Neural progenitor cell (in vitro differentiated cells): ENCODE measurements at regions not wholly inside any gene's neighbourhood (a gene's known extent, or its start where the extent isn't known, plus 50 kb on each side); places are given as distances from the start of the nearest gene placed in this dataset.

Experiments
- DNase-seq: peaks from one replicate; pipeline ENCODE4 v3.0.0-alpha.2; 2016; ENCODE audit warnings: low spot score
- H2AFZ ChIP-seq: fragments of 200-600 bp; sonication (generic); replicated peaks from 2 replicates; pipeline ENCODE4 v1.6.1; 2016; ENCODE audit warnings: antibody characterized with exemption
- H3F3A ChIP-seq: fragments of 200-600 bp; sonication (generic); 2 replicates; pipeline ENCODE4 v1.6.1; 2016; ENCODE audit warnings: antibody characterized with exemption, low read depth
- H3K27ac ChIP-seq: fragments of 200-600 bp; sonication (generic); 2 replicates; pipeline ENCODE4 v1.5.1; 2016; ENCODE audit warnings: mild to moderate bottlenecking
- H3K27me3 ChIP-seq: fragments of 200-600 bp; sonication (generic); 2 replicates; pipeline ENCODE4 v1.6.1; 2016; ENCODE audit warnings: mild to moderate bottlenecking, moderate library complexity
- H3K36me3 ChIP-seq: fragments of 200-600 bp; sonication (generic); 2 replicates; pipeline ENCODE4 v1.5.1; 2016
- H3K4me1 ChIP-seq: fragments of 200-600 bp; sonication (generic); 2 replicates; pipeline ENCODE4 v1.6.1; 2016; ENCODE audit warnings: mixed run types
- H3K4me2 ChIP-seq: fragments of 200-600 bp; sonication (generic); 2 replicates; pipeline ENCODE4 v1.6.1; 2016
- H3K4me3 ChIP-seq: fragments of 200-600 bp; sonication (generic); 2 replicates; pipeline ENCODE4 v1.5.1; 2016
- H3K79me2 ChIP-seq: fragments of 200-600 bp; sonication (generic); 2 replicates; pipeline ENCODE4 v1.6.1; 2016; ENCODE audit warnings: low read depth
- H3K9ac ChIP-seq: fragments of 200-600 bp; sonication (generic); 2 replicates; pipeline ENCODE4 v1.6.1; 2016
- H3K9me3 ChIP-seq: fragments of 200-600 bp; sonication (generic); 2 replicates; pipeline ENCODE4 v1.5.1; 2016; ENCODE audit warnings: low read depth
- H4K20me1 ChIP-seq: fragments of 200-600 bp; sonication (generic); 2 replicates; pipeline ENCODE4 v1.6.1; 2016; ENCODE audit warnings: low read depth
- H3K27ac Mint-ChIP-seq: 3 replicates; pipeline ENCODE4 v1.8.0; 2021; ENCODE audit warnings: mixed read lengths
- H3K27me3 Mint-ChIP-seq: 2 replicates; pipeline ENCODE4 v1.8.0; 2022; ENCODE audit warnings: low read depth, mild to moderate bottlenecking, inconsistent platforms, moderate library complexity, mixed read lengths; ENCODE audit not compliant: insufficient read depth
- H3K36me3 Mint-ChIP-seq: 3 replicates; pipeline ENCODE4 v1.8.0; 2021; ENCODE audit warnings: mixed read lengths
- H3K4me1 Mint-ChIP-seq: 3 replicates; pipeline ENCODE4 v1.8.0; 2021; ENCODE audit warnings: mixed read lengths
- H3K4me3 Mint-ChIP-seq: 3 replicates; pipeline ENCODE4 v1.8.0; 2021; ENCODE audit warnings: mild to moderate bottlenecking, moderate library complexity, mixed read lengths
- H3K9me3 Mint-ChIP-seq: 3 replicates; pipeline ENCODE4 v1.8.0; 2020; ENCODE audit warnings: mixed read lengths
- CTCF ChIP-seq: fragments of 200-600 bp; sonication (generic); IDR thresholded peaks from 2 replicates; pipeline ENCODE4 v1.5.1; 2017; ENCODE audit warnings: antibody characterized with exemption, mild to moderate bottlenecking
- EZH2 ChIP-seq: fragments of 200-600 bp; sonication (generic); IDR thresholded peaks from 2 replicates; pipeline ENCODE4 v1.6.1; 2017; ENCODE audit warnings: antibody characterized with exemption, mild to moderate bottlenecking, moderate library complexity
- EZH2phosphoT487 ChIP-seq: fragments of 200-600 bp; sonication (generic); IDR thresholded peaks from 2 replicates; pipeline ENCODE4 v1.6.1; 2017; ENCODE audit warnings: antibody characterized with exemption

DNA sequence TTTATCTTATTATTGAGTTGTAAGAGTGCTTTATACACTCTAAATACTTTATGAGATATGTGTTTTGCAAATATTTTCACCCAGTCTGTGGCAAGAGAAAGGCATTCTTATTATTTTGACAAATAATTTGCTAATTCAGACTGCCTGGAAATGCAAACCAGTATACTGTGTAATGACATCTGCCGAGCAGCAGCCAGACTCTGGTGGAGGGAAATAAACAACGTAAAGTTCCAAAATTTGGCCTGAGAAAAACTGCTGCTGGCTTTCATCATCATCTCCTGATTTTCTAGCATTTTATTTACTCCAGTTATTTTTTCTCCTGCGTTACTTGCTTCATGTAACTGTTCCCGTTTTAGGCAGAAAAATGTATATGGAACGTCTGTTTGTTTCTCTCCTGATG is 161.6 kb downstream of the RNF152 start:
- no peaks in the 10 kb centered on the region for H4K20me1 ChIP-seq
- TF ChIP-seq CTCF (no peak), EZH2 (no peak), EZH2phosphoT487 (no peak)
- peaks cover 4% of the 10 kb centered on the region for H3K9me3 Mint-ChIP-seq
- H3K4me1 ChIP-seq, result peaks cover 11% of the 10 kb centered on the region
- no peaks in the 10 kb centered on the region for H3K27me3 ChIP-seq
- peaks cover 2% of the 10 kb centered on the region for H3F3A ChIP-seq
- no peaks in the 10 kb centered on the region for H3K36me3 ChIP-seq
- no peak overlapping the region for H3K4me3 Mint-ChIP-seq
- H3K4me2 ChIP-seq, result no peak overlapping the region
- H3K4me3 ChIP-seq, result no peak overlapping the region
- no peaks in the 10 kb centered on the region for H3K36me3 Mint-ChIP-seq
- no peak overlapping the region for H3K27ac ChIP-seq
- no peaks in the 10 kb centered on the region for H3K9me3 ChIP-seq
- no peak overlapping the region for H3K27ac Mint-ChIP-seq
- no peak overlapping the region for H3K9ac ChIP-seq
- no peaks in the 10 kb centered on the region for H3K27me3 Mint-ChIP-seq
- H2AFZ ChIP-seq, result no peak overlapping the region
- DNase-seq, result no peak
- H3K79me2 ChIP-seq, result no peaks in the 10 kb centered on the region
- H3K4me1 Mint-ChIP-seq, result peaks cover 40% of the 10 kb centered on the region

DNA sequence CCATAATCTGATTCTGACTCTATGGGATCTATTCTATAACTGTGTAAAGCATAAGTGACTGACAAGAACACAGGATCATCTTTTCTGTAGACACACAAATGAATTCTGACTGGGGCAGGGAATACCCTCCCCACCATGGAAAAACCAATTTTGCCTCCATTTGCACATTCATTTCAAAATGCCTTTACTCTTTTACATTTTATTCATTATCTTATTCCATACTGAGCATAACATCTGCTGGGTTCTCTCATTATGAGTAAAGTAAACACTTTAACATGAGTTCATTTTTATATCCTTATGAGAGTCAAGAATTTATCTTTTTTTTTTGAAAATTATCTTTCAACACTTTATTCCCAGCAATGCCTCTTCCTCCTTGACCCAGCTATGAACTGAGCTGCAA is 163.5 kb downstream of the RNF152 start:
- Histone ChIP-seq H3K9ac (no peak overlapping the region), H3K4me1 (no peaks in the 10 kb centered on the region), H3K27me3 (no peaks in the 10 kb centered on the region), H4K20me1 (no peaks in the 10 kb centered on the region), H3K36me3 (no peaks in the 10 kb centered on the region), H3K4me3 (no peak overlapping the region), H3K79me2 (no peaks in the 10 kb centered on the region), H3K27ac (no peak overlapping the region), H3K9me3 (no peaks in the 10 kb centered on the region), H3F3A (no peaks in the 10 kb centered on the region), H3K4me2 (no peak overlapping the region), H2AFZ (no peak overlapping the region)
- Mint-ChIP-seq H3K4me1 (peaks cover 21% of the 10 kb centered on the region), H3K9me3 (peaks cover 7% of the 10 kb centered on the region), H3K27ac (no peak overlapping the region), H3K4me3 (no peak overlapping the region), H3K27me3 (no peaks in the 10 kb centered on the region), H3K36me3 (no peaks in the 10 kb centered on the region)
- DNase-seq, result no peak
- no peak for TF ChIP-seq EZH2
- no peak for TF ChIP-seq EZH2phosphoT487
- TF ChIP-seq CTCF, result no peak

DNA sequence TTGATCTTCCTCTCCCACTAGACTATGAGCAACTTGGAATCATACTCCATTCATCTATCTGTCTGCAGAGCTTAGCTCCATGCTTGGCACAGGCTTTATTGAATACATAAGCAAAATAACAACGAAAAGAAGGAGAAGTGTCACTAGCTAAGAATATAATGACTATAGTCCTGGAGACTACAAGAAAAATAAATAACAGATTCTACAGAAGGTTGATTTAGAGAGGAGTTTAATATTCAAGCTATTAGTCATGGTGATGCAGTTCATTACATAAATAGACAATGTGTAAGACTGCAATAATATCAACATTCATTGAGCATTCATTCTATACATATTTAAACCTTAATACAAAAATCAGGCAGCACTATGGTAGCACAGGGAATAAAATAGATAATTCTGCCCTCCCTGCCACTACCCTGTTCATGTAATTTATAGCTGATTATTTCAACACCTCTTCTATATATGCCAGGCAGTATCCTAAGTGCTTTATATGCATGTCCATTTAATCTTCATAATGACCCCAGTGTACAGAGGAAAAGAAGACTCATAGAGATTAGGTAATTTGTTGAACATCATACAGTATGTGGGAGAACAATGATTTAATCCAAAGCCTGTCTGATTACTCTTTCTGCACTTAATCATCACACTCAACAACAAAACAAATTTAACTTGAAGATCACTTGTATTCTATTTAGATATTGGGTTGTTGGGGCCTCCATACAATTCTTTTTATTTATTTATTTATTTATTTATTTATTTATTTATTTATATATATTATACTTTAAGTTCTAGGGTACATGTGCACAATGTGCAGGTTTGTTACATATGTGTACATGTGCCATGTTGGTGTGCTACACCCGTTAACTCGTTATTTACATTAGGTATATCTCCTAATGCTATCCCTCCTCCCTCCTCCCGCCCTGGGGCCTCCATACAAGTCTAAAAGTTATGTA is 165.3 kb downstream of the RNF152 start:
- Histone ChIP-seq H4K20me1 (no peaks in the 10 kb centered on the region), H3K79me2 (no peaks in the 10 kb centered on the region), H3K9ac (no peak overlapping the region), H3K27ac (no peak overlapping the region), H3F3A (no peaks in the 10 kb centered on the region), H3K9me3 (no peaks in the 10 kb centered on the region), H3K4me2 (no peak overlapping the region), H3K27me3 (no peaks in the 10 kb centered on the region), H2AFZ (no peak overlapping the region), H3K4me3 (no peak overlapping the region), H3K4me1 (no peaks in the 10 kb centered on the region), H3K36me3 (no peaks in the 10 kb centered on the region)
- DNase-seq, result no peak
- no peak overlapping the region for H3K4me3 Mint-ChIP-seq
- no peaks in the 10 kb centered on the region for H3K27me3 Mint-ChIP-seq
- H3K9me3 Mint-ChIP-seq, result peaks cover 7% of the 10 kb centered on the region
- H3K4me1 Mint-ChIP-seq, result peaks cover 4% of the 10 kb centered on the region
- H3K27ac Mint-ChIP-seq, result no peak overlapping the region
- H3K36me3 Mint-ChIP-seq, result no peaks in the 10 kb centered on the region
- no peak for TF ChIP-seq CTCF
